Skeletal muscle satellite cell (primary cell): ENCODE measurements at regions not wholly inside any gene's neighbourhood (a gene's known extent, or its start where the extent isn't known, plus 50 kb on each side); places are given as distances from the start of the nearest gene placed in this dataset.
A peak's percentile ranks its signal among the peaks of the same experiment; 100 is the strongest.

Source experiments
- H3K27me3 ChIP-seq: 2 replicates; pipeline ENCODE4 v1.7.0; 2013; ENCODE audit warnings: low read length; ENCODE audit not compliant: control insufficient read depth, insufficient read depth
- H3K36me3 ChIP-seq: 2 replicates; pipeline ENCODE4 v1.7.0; 2013; ENCODE audit warnings: mild to moderate bottlenecking, control low read depth, low read length; ENCODE audit not compliant: insufficient read depth
- H3K4me1 ChIP-seq: 2 replicates; pipeline ENCODE4 v1.7.0; 2013; ENCODE audit warnings: low read length; ENCODE audit not compliant: control insufficient read depth, insufficient read depth
- H3K4me2 ChIP-seq: 2 replicates; pipeline ENCODE4 v1.7.0; 2013; ENCODE audit warnings: mild to moderate bottlenecking, low read length
- H3K4me3 ChIP-seq: 2 replicates; pipeline ENCODE4 v1.7.0; 2013; ENCODE audit warnings: low read length
- H3K9ac ChIP-seq: 2 replicates; pipeline ENCODE4 v1.7.0; 2013; ENCODE audit warnings: mild to moderate bottlenecking, low read depth, low read length, moderate library complexity
- H3K9me3 ChIP-seq: replicated peaks from 2 replicates; pipeline ENCODE4 v1.7.0; 2013; ENCODE audit warnings: mild to moderate bottlenecking, control low read depth, low read length

GRCh38 chr6:110534731-110535492, 58.5 kb upstream of the SLC22A16 start:
- peaks cover 3% of the 10 kb centered on the region for H3K9me3 ChIP-seq
- no peaks in the 10 kb centered on the region for H3K36me3 ChIP-seq
- peak overlapping the region; percentile 3 for H3K4me2 ChIP-seq
- peak overlapping the region; percentile 35 for H3K9ac ChIP-seq
- no peak overlapping the region for H3K4me3 ChIP-seq
- H3K27me3 ChIP-seq, result no peaks in the 10 kb centered on the region
- H3K4me1 ChIP-seq, result peaks cover 50% of the 10 kb centered on the region

- Histone ChIP-seq H3K4me2 (no peak overlapping the region), H3K4me3 (no peak overlapping the region), H3K9me3 (no peaks in the 10 kb centered on the region), H3K27me3 (no peaks in the 10 kb centered on the region), H3K9ac (peak overlapping the region; percentile 28), H3K36me3 (no peaks in the 10 kb centered on the region), H3K4me1 (peaks cover 66% of the 10 kb centered on the region)
Measured at GRCh38 chr6:110532431-110532830, 56.0 kb upstream of the SLC22A16 start.

GRCh38 chr6:110530671-110531070, 54.3 kb upstream of the SLC22A16 start:
- H3K27me3 ChIP-seq, result no peaks in the 10 kb centered on the region
- H3K4me3 ChIP-seq, result no peak overlapping the region
- no peak overlapping the region for H3K4me2 ChIP-seq
- no peaks in the 10 kb centered on the region for H3K9me3 ChIP-seq
- peak overlapping the region; percentile 84 for H3K9ac ChIP-seq
- no peaks in the 10 kb centered on the region for H3K36me3 ChIP-seq
- peaks cover 57% of the 10 kb centered on the region for H3K4me1 ChIP-seq

- no peaks in the 10 kb centered on the region for H3K27me3 ChIP-seq
- peak overlapping the region; percentile 75 for H3K4me2 ChIP-seq
- H3K4me3 ChIP-seq, result peak overlapping the region; percentile 57
- peak overlapping the region; percentile 84 for H3K9ac ChIP-seq
- H3K4me1 ChIP-seq, result peaks cover 51% of the 10 kb centered on the region
- no peaks in the 10 kb centered on the region for H3K9me3 ChIP-seq
- H3K36me3 ChIP-seq, result no peaks in the 10 kb centered on the region
Measured at GRCh38 chr6:110529907-110530306, 53.5 kb upstream of the SLC22A16 start.

GRCh38 chr6:110529355-110529754, 52.9 kb upstream of the SLC22A16 start:
- Histone ChIP-seq H3K4me1 (peaks cover 47% of the 10 kb centered on the region), H3K27me3 (no peaks in the 10 kb centered on the region), H3K4me2 (peak overlapping the region; percentile 75), H3K9me3 (no peaks in the 10 kb centered on the region), H3K4me3 (peak overlapping the region; percentile 57), H3K36me3 (no peaks in the 10 kb centered on the region), H3K9ac (peak overlapping the region; percentile 84)

- Histone ChIP-seq H3K9ac (peak overlapping the region; percentile 84), H3K4me1 (peaks cover 42% of the 10 kb centered on the region), H3K9me3 (no peaks in the 10 kb centered on the region)
Measured at GRCh38 chr6:110528930-110529325, 52.5 kb upstream of the SLC22A16 start.

GRCh38 chr6:110528101-110528929, 51.9 kb upstream of the SLC22A16 start:
- H3K4me3 ChIP-seq, result peak overlapping the region; percentile 49
- H3K9me3 ChIP-seq, result no peaks in the 10 kb centered on the region
- no peaks in the 10 kb centered on the region for H3K27me3 ChIP-seq
- no peaks in the 10 kb centered on the region for H3K36me3 ChIP-seq
- H3K4me1 ChIP-seq, result peaks cover 39% of the 10 kb centered on the region
- peak overlapping the region; percentile 84 for H3K9ac ChIP-seq
- H3K4me2 ChIP-seq, result peak overlapping the region; percentile 75

More at GRCh38 chr6:110528930-110529325, 52.5 kb upstream of the SLC22A16 start:
- Histone ChIP-seq H3K4me2 (peak overlapping the region; percentile 75), H3K36me3 (no peaks in the 10 kb centered on the region), H3K4me3 (peak overlapping the region; percentile 49), H3K27me3 (no peaks in the 10 kb centered on the region)

GRCh38 chr6:110527516-110527915, 51.1 kb upstream of the SLC22A16 start:
- no peaks in the 10 kb centered on the region for H3K36me3 ChIP-seq
- H3K27me3 ChIP-seq, result no peaks in the 10 kb centered on the region
- H3K4me2 ChIP-seq, result peak overlapping the region; percentile 75
- H3K4me1 ChIP-seq, result peaks cover 39% of the 10 kb centered on the region
- no peak overlapping the region for H3K4me3 ChIP-seq
- no peaks in the 10 kb centered on the region for H3K9me3 ChIP-seq
- H3K9ac ChIP-seq, result peak overlapping the region; percentile 84

- Histone ChIP-seq H3K9ac (no peak overlapping the region), H3K36me3 (no peaks in the 10 kb centered on the region), H3K27me3 (no peaks in the 10 kb centered on the region), H3K4me2 (no peak overlapping the region), H3K9me3 (no peaks in the 10 kb centered on the region), H3K4me3 (no peak overlapping the region), H3K4me1 (peaks cover 34% of the 10 kb centered on the region)
Measured at GRCh38 chr6:110526726-110527125, 50.3 kb upstream of the SLC22A16 start.
